GM10266 (cell line): ENCODE measurements at regions not wholly inside any gene's neighbourhood (a gene's known extent, or its start where the extent isn't known, plus 50 kb on each side); places are given as distances from the start of the nearest gene placed in this dataset.
"Not testable (repeated sequence)": the region's sequence is repeated elsewhere in the genome, so short reads cannot be mapped to it uniquely, and the experiment has no call there.

ENCODE experiments used
- DNase-seq: peaks from one replicate; pipeline ENCODE4 v3.0.0; 2012; ENCODE audit errors: extremely low spot score

DNA sequence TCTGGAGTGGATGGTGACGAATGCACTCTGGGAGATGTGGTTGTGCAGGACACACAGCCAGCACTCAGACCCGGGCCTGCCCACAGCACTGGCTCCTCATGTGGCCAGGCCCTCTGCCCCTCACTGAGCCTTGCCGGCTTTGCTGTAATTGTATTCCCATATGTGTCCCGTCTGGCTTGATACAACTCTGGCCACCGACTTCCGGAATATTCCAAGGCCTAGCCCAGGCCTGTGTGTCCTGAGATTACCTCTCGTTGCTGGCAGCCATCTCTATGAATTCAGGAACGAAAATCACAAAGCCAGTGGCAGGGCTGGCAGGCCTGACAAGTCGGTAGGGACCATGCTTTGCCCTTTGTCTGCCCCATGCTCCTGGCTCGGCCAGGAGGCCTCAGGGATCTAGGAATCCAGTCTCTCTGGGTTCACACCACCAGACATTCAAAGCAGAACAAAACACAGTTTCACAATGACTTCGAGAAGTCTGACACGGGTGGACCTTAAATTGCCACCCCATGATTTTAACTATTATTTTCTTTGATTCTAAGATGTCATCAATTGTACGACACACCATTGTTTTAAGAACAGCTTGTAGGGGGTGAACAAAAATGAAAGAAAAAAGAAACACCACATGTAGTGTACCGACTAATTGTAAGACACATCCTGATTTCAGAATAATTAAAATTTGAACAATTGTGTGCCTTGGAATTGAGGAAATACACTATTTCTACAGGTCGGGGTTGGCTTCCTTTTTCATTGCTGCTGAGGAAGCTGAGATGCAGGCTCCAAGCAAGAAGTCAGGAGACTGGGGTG, 154.5 kb downstream of the BCL2L11 start:
- not testable (repeated sequence) for DNase-seq

DNA sequence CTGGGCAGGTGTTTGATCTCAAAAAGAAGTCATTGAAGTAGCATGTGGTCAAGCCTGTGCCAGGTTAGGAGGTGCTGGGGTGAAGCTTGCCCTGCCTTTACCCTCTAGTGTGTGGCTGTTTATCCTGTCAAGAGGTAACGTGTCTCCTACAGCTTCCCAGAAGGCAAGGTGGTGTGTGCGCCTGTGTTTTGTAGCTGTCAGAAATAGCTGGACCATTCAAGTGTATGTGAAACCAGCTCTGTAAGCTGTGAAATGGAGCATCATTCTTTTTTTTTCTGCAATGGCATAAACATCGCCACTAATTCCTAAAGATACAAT, 155.1 kb downstream of the BCL2L11 start:
- not testable (repeated sequence) for DNase-seq

DNA sequence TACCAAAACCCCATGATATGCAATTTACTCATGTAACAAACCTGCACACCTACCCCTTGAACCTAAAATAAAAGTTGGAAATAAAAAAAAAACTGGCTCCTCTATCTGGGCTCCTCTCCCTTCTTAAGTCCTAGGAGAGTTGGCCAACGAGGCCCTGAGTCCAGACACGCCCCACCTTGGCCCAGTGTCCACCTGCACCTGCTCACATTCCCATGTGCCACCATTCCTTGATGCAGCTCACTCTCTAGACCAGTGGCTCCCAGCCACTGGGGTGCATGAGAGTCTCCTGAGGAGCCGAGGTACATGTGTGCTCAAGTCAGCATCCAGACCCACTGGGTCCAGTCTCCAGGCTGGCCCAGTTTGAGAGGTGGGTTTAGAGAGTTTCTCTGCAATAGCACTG, 157.4 kb downstream of the BCL2L11 start:
- not testable (repeated sequence) for DNase-seq

DNA sequence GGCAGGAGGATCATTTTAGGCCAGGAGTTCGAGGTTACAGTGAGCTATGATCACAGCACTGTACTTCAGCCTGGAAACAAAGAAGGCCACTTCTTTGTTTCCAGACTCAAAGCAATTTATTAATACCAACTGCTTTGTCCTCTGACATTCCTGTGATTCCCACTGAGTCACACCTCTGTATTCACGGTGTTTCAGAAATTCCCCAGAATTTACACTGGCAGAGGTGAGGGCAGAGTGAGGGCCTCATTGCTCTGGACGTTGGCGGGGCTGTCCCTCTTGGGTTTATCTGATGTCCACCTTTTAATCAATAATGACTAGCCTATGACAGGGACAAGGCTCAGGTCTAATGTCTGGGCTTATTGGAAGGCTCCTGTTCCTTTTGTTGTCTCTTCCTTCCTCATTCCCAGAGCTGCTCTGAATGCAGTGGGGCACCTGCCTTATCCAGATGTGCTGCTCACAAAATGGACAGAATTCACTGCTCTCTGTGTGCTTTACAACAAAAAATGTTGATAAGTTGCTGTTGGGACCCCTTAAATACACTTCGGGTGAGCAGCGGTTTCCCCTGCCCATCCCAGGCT, 160.1 kb downstream of the BCL2L11 start:
- not testable (repeated sequence) for DNase-seq

- not testable (repeated sequence) for DNase-seq
Observed at GRCh38 chr2:111282162-111282561, 161.4 kb downstream of the BCL2L11 start.

DNA sequence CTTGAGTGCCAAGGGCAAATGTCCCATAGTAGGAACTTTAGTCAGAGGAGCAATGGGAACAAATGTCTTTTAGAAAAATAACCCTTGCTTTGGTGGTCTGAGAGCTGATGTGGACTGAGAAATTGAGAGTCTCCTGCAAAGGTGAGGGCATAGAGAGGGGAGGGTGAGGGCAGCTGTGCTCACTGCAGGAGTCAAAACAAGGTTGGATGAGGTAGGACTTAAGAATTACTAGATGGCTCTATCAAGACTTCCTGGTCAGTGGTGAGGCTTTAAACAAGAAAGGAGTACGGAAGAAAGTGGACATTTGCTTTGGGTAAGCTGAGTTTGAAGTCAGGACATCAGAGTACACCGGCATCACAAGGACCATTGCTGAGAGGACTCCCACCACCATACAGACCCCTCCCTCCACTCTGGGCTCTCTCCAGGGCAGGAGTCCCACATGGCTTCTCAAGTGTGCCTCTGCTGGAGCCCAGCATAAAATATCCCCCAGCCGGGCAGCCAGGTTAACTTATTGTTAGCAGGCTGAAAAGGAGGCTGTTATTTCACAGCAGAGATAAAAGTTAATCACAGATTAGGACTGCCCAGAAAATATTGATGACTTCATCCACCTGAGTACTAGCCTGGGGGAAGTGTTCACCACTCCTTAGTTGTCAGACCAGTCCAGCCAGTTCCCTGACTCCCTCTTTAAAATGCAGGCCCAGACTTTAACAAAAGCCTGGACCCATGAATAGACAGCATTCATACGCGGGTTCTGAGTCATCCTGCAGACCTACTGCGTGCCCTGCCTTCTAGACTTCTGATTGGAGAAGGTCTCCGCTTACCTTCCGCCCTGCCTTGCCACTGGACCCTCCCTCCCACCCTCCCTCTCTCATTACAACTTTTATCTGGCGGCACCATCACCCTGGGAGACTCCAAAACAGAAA, 167.2 kb downstream of the BCL2L11 start:
- not testable (repeated sequence) for DNase-seq

DNA sequence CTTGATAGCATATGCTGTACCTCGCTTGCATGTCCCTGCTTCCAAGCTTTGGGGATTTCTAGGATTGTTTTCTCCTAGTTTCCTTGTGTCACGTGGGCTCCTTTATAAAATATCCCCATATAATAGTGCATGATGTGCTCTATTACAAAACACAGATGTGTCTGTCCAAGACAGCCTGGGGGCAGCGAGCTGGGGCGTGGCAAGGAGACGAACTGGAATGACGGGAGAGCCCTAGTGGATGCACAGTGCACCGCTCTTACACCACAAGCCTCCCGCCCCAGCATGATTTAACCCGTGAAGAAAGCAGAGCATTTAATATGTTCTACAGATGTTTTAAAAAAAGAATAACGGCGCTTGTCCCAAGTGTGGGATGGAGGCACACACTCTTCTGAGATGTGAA, 169.7 kb downstream of the BCL2L11 start:
- DNase-seq, result not testable (repeated sequence)

GRCh38 chr2:111291566-111291965, 170.9 kb downstream of the BCL2L11 start:
- not testable (repeated sequence) for DNase-seq

DNA sequence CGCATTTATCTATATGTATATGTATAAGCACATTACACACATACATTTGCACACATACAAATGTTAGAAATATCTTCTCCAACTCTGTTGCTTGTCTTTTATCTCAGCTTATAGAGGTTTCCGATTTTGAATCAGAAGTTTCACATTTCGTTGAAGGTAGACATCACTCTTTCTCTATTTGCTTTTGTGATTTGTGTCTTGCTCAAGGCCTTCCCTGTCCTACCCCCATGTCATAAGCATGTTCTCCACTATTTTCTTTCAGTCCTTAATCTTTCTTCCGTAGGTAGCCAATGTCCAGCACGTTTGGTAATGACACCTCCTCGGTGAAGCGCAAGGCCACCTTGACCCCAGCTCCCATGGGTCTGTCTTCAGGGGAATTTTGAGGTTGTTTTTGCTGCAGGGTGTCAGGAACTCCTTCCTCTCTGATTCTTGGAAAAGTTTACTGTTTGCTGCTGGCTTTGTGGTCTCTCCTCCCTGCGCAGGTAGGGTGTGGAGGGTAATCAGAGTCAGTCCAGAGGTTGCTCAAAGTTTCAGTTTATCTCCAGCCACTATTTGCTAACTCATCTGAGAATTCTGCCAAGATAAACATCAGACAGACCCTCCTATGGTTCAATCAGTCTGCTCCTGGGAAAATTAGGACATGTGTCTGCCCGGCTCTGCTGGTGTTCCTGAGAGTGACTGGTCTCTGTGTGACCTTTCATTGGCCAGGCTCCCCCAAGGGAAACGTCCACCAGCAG, 171.7 kb downstream of the BCL2L11 start:
- DNase-seq, result not testable (repeated sequence)

DNA sequence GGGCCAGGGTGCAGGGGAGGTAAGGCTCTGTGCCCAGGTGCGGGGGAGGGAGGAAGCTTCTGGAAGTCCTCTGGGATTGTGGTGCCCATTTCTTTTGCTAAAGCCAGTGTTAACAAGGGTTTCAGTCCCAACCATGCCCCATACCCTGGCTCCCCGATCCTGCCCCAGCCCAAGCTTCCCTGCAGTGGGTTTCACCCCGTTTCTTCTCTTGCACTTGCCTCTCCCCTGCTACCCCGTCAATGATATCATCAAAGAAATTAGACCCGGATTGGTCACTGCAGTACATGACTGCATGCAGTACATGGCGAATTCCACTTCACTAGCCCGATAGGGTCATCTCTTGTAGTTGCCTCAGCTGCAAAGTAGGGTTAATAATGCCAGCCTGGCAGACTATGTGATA, 174.0 kb downstream of the BCL2L11 start:
- not testable (repeated sequence) for DNase-seq

GRCh38 chr2:111296122-111296804, 175.5 kb downstream of the BCL2L11 start:
- DNase-seq, result not testable (repeated sequence)

GRCh38 chr2:111297128-111297527, 176.4 kb downstream of the BCL2L11 start:
- not testable (repeated sequence) for DNase-seq

- not testable (repeated sequence) for DNase-seq
Observed at GRCh38 chr2:111298927-111299326, 178.2 kb downstream of the BCL2L11 start.

DNA sequence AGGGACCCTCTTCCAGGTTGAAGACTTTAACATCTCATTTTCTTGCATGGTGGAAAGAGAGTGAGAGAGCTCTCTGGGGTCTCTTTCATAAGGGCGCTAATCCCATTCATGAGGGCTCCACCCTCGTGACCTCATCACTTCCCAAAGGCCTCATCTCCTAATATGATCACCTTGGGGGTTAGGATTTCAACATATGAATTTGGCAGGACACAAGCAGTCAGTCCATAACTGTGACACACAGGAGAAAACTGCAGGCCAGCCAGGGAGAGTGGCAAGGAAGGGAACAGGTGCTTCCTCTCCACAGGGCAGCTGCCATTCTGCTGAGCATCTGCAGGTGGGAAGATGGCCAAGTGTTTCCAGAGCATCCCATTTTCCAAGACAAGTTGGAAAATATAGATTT, 178.9 kb downstream of the BCL2L11 start:
- DNase-seq, result not testable (repeated sequence)

DNA sequence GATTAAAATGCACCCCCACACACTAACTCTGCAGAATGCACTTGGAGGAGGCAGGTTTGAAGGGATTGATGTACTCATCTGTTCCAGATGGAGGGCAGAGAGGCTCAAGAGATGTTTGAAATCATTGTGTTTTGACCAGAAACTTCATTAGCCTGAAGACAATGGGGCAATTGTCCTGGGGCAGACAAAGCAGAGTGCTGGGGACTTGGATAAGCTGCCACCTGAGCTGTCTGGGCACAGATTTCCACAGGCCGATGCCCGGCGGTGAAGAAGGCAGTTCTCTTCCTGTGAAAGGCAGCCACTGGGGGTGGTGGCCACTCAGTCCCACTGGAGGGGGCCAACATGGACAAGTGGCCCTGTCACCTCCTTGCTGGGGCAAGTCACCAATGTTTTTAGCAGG, 181.0 kb downstream of the BCL2L11 start:
- not testable (repeated sequence) for DNase-seq

- not testable (repeated sequence) for DNase-seq
Observed at GRCh38 chr2:111302397-111303218, 181.9 kb downstream of the BCL2L11 start.

DNA sequence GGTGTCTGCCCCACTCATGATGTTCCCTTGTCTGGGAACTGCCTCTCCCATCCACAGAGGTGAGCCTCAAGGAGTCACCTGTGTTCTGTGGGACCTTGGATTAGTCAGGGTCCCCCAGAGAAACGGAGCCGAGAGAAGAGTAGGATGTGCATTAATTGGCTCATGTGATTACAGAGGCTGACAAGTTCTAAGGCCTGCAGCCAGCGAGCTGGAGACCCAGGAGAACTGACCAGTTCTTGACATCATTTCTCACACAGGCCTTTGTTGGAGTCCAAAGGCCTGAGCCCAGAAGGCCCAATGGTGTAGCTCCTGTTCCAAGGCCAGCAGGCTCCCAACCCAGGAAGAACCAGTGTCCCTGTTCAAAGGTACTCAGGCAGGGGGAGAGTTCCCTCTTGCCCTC, 186.6 kb downstream of the BCL2L11 start:
- DNase-seq, result not testable (repeated sequence)

- DNase-seq, result not testable (repeated sequence)
Observed at GRCh38 chr2:111309231-111310075, 188.7 kb downstream of the BCL2L11 start.

DNA sequence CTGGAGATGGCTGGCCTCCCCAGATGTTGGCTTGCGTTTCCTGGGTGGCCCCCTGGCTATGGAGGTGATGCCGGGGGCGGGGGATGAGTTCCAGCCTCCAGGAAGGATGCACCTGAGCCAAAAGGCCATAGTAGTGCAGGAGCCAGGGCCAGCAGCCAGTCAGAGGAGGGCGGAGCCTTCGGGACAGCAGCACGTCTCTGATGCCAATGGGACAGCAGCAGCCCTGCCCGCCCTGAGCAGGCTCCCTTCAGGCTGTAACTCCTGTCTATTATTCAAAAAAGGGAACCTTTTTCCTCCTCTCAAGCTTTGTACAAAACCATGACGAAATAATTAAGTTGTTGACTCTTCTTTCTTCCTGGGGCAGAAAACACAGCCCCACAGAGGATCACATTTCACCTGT, 189.7 kb downstream of the BCL2L11 start:
- DNase-seq, result not testable (repeated sequence)
